ENCODE measurements at regions not wholly inside any gene's neighbourhood (a gene's known extent, or its start where the extent isn't known, plus 50 kb on each side); places are given as distances from the start of the nearest gene placed in this dataset.

DNA sequence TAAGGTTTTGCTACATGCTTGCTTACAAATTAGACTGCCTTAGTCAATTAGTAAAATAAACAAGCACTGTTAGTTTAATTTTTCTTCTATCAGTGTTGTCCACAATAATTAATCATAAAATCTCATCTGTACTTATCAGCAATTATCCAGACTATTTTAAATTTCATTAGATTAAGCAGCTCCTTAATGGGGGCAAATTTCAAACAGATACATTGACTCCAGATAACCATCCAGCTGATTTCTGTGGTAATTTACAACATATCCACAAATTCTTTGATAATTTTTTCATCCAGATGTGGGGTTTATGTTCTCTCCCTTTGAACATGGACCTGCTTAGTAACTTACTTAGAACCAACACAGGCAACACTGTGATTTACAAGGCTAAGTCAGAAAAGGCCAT is 170.4 kb upstream of the CWC22 start:
- DNase-seq, result no peak
- no peak overlapping the region for H3K4me3 ChIP-seq
- no peaks in the 10 kb centered on the region for H3K4me1 ChIP-seq
- no peaks in the 10 kb centered on the region for H3K27me3 ChIP-seq (replicated peaks in 1 of 7)
- H3K36me3 ChIP-seq, result no peaks in the 10 kb centered on the region
- H3K9me3 ChIP-seq, result no peaks in the 10 kb centered on the region
- intact Hi-C loops (cut with DNase I; ENCODE audit: low total_unique reads), result no loop called here
- no peak overlapping the region for H3K27ac ChIP-seq
- TF ChIP-seq, protein P1, sequence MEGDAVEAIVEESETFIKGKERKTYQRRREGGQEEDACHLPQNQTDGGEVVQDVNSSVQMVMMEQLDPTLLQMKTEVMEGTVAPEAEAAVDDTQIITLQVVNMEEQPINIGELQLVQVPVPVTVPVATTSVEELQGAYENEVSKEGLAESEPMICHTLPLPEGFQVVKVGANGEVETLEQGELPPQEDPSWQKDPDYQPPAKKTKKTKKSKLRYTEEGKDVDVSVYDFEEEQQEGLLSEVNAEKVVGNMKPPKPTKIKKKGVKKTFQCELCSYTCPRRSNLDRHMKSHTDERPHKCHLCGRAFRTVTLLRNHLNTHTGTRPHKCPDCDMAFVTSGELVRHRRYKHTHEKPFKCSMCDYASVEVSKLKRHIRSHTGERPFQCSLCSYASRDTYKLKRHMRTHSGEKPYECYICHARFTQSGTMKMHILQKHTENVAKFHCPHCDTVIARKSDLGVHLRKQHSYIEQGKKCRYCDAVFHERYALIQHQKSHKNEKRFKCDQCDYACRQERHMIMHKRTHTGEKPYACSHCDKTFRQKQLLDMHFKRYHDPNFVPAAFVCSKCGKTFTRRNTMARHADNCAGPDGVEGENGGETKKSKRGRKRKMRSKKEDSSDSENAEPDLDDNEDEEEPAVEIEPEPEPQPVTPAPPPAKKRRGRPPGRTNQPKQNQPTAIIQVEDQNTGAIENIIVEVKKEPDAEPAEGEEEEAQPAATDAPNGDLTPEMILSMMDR (IDR thresholded peaks at IDR 0.05 in 8 of 11, conservative IDR thresholded peaks at IDR 0.05 in 3 of 11), result no peak
- TF ChIP-seq POLR2A (IDR thresholded peaks at IDR 0.05) (no peak), POLR2AphosphoS5 (IDR thresholded peaks at IDR 0.05) (no peak)

DNA sequence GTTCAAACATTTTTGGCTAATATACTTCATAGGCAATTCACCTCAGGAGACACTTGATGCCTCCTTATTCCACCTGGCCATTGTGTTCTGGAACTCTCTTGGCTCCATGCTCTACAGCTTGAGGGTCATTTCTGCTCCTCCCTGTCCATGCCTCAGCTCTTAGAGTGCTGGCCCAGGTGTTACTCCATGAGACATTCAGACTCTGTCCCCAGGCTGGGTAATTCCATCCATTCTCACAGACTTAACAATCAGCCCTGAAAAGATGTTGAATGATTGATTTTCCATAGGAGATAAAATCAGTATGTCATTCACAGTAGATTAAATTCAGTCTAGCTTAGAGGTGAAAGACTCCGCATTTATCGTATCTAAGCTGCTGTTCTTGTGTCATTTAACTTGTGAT is 168.6 kb upstream of the CWC22 start:
- H3K4me1 ChIP-seq, result no peaks in the 10 kb centered on the region
- H3K27ac ChIP-seq, result no peak overlapping the region
- no peak overlapping the region for H3K4me3 ChIP-seq
- no peak for DNase-seq
- H3K9me3 ChIP-seq, result peaks cover 0 to 1% (median 0%) of the 10 kb centered on the region in 8 donors
- intact Hi-C loops (cut with DNase I; ENCODE audit: low total_unique reads), result no loop called here
- TF ChIP-seq, protein P1 (IDR thresholded peaks at IDR 0.05 in 8 of 11, conservative IDR thresholded peaks at IDR 0.05 in 3 of 11), result no peak
- TF ChIP-seq POLR2A (IDR thresholded peaks at IDR 0.05), result no peak
- no peak for TF ChIP-seq POLR2AphosphoS5 (IDR thresholded peaks at IDR 0.05)
- H3K36me3 ChIP-seq, result no peaks in the 10 kb centered on the region
- no peaks in the 10 kb centered on the region for H3K27me3 ChIP-seq (replicated peaks in 1 of 7)
- 90 to 100% (median 96%) methylated on average over 2 of the region's 2 CpGs for WGBS, 5 donors

GRCh38 chr2:180174580-180174979 is 167.5 kb upstream of the CWC22 start:
- WGBS, 5 donors, result 83 to 92% (median 87%) methylated on average over 6 of the region's 6 CpGs
- intact Hi-C loops (cut with DNase I; ENCODE audit: low total_unique reads), result no loop called here
- peaks cover 0 to 13% (median 7%) of the 10 kb centered on the region in 8 donors for H3K9me3 ChIP-seq
- H3K36me3 ChIP-seq, result no peaks in the 10 kb centered on the region
- DNase-seq, result no peak
- H3K27ac ChIP-seq, result no peak overlapping the region
- no peaks in the 10 kb centered on the region for H3K27me3 ChIP-seq (replicated peaks in 1 of 7)
- no peaks in the 10 kb centered on the region for H3K4me1 ChIP-seq
- TF ChIP-seq, protein P1 (IDR thresholded peaks at IDR 0.05 in 8 of 11, conservative IDR thresholded peaks at IDR 0.05 in 3 of 11), result no peak
- no peak for TF ChIP-seq POLR2AphosphoS5 (IDR thresholded peaks at IDR 0.05)
- no peak for TF ChIP-seq POLR2A (IDR thresholded peaks at IDR 0.05)
- no peak overlapping the region for H3K4me3 ChIP-seq

DNA sequence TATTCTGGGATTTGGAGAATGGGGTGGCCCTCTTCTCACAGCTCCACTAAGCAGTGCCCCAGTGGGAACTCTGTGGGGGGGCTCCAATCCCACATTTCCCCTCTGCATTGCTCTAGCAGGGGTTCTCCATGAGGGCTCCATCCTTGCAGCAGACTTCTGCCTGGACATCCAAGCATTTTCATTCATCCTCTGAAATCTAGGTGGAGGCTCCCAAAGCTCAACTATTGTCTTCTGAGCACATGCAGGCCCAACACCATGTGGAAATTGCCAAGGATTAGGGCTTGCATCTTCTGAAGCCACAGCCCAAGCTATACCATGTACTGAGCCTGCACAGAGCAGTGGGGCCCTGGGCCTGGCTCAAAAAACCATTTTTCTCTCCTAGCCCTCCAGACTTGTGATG is 162.4 kb upstream of the CWC22 start:
- intact Hi-C loops (cut with DNase I; ENCODE audit: low total_unique reads), result no loop called here
- no peak overlapping the region for H3K4me3 ChIP-seq
- DNase-seq, result no peak
- H3K9me3 ChIP-seq, result peaks cover 0 to 38% (median 21%) of the 10 kb centered on the region in 8 donors
- H3K27ac ChIP-seq, result no peak overlapping the region
- TF ChIP-seq, protein P1 (IDR thresholded peaks at IDR 0.05 in 8 of 11, conservative IDR thresholded peaks at IDR 0.05 in 3 of 11), result no peak
- TF ChIP-seq POLR2AphosphoS5 (IDR thresholded peaks at IDR 0.05), result no peak
- TF ChIP-seq POLR2A (IDR thresholded peaks at IDR 0.05), result no peak
- H3K36me3 ChIP-seq, result no peaks in the 10 kb centered on the region
- no peaks in the 10 kb centered on the region for H3K27me3 ChIP-seq (replicated peaks in 1 of 7)
- no peaks in the 10 kb centered on the region for H3K4me1 ChIP-seq

Data from spleen (tissue), 11 donors.